ENCODE measurements at regions not wholly inside any gene's neighbourhood (a gene's known extent, or its start where the extent isn't known, plus 50 kb on each side); places are given as distances from the start of the nearest gene placed in this dataset.
"Not testable (repeated sequence)": the region's sequence is repeated elsewhere in the genome, so short reads cannot be mapped to it uniquely, and the experiment has no call there.

GRCh38 chr4:54447304-54447703, 210.5 kb upstream of the KIT start:
- ATAC-seq (ENCODE audit: low FRiP score) (no peak), DNase-seq (ENCODE audit: low spot score) (no peak)
- TF ChIP-seq CTCF (IDR thresholded peaks at IDR 0.05), result no peak

GRCh38 chr4:54449999-54450398, 207.8 kb upstream of the KIT start:
- no peak for ATAC-seq (ENCODE audit: low FRiP score)

GRCh38 chr4:54466960-54467359, 190.8 kb upstream of the KIT start:
- DNase-seq (ENCODE audit: low spot score); ATAC-seq (ENCODE audit: low FRiP score): not testable (repeated sequence)

More at GRCh38 chr4:54449999-54450398, 207.8 kb upstream of the KIT start:
- no peak for DNase-seq (ENCODE audit: low spot score)
- no peak for TF ChIP-seq CTCF (IDR thresholded peaks at IDR 0.05)

GRCh38 chr4:54473077-54473545, 184.6 kb upstream of the KIT start:
- DNase-seq (ENCODE audit: low spot score), result no peak
- ATAC-seq (ENCODE audit: low FRiP score), result no peak

GRCh38 chr4:54473798-54474197, 184.0 kb upstream of the KIT start:
- no peak for ATAC-seq (ENCODE audit: low FRiP score)
- no peak for DNase-seq (ENCODE audit: low spot score)
- TF ChIP-seq CTCF (IDR thresholded peaks at IDR 0.05), result no peak

More at GRCh38 chr4:54473077-54473545, 184.6 kb upstream of the KIT start:
- no peak for TF ChIP-seq CTCF (IDR thresholded peaks at IDR 0.05)

- ATAC-seq (ENCODE audit: low FRiP score) (no peak), DNase-seq (ENCODE audit: low spot score) (no peak)
- no peak for TF ChIP-seq CTCF (IDR thresholded peaks at IDR 0.05)
Observed at GRCh38 chr4:54475546-54475945, 182.2 kb upstream of the KIT start.

GRCh38 chr4:54482529-54483200, 175.1 kb upstream of the KIT start:
- no peak for TF ChIP-seq CTCF (IDR thresholded peaks at IDR 0.05)
- ATAC-seq (ENCODE audit: low FRiP score), result no peak
- DNase-seq (ENCODE audit: low spot score), result no peak
